AG04450 (cell line): ENCODE measurements at regions not wholly inside any gene's neighbourhood (a gene's known extent, or its start where the extent isn't known, plus 50 kb on each side); places are given as distances from the start of the nearest gene placed in this dataset.

Experiments
- CTCF ChIA-PET: fragments of 300-600, 350-600 bp; formaldehyde crosslinking; extraction: SDS; loops from one replicate; lab custom pipeline; 2022; ENCODE audit warnings: antibody characterized with exemption, inconsistent platforms; lab: Charles Lee
- POLR2A ChIA-PET: fragments of 350-600 bp; formaldehyde crosslinking; extraction: SDS; loops from one replicate; lab custom pipeline; 2021; ENCODE audit warnings: antibody characterized with exemption, inconsistent platforms; lab: Yijun Ruan, JAX
- DNase-seq: peaks from one replicate; pipeline ENCODE4 v3.0.0-alpha.2; 2011; ENCODE audit warnings: low read depth, low spot score
- H3K27ac ChIP-seq: one replicate; pipeline ENCODE4 v1.5.1; 2012; ENCODE audit warnings: low read depth, low read length, control low read depth
- H3K27me3 ChIP-seq: one replicate; pipeline ENCODE4 v1.6.0; 2012; ENCODE audit warnings: low read length; ENCODE audit not compliant: control insufficient read depth, insufficient read depth
- H3K4me3 ChIP-seq: 2 replicates; pipeline ENCODE4 v1.5.1; 2011; ENCODE audit warnings: mild to moderate bottlenecking, low read depth, low read length, control low read depth
- H3K9me3 ChIP-seq: 2 replicates; pipeline ENCODE4 v1.5.1; 2012; ENCODE audit warnings: low read length; ENCODE audit not compliant: control insufficient read depth, insufficient read depth
- TF ChIP-seq, protein P1 (sequence below): IDR thresholded peaks from 2 replicates; pipeline ENCODE4 v1.5.1; 2011; ENCODE audit warnings: low read depth, low read length, control low read depth, inconsistent platforms

DNA sequence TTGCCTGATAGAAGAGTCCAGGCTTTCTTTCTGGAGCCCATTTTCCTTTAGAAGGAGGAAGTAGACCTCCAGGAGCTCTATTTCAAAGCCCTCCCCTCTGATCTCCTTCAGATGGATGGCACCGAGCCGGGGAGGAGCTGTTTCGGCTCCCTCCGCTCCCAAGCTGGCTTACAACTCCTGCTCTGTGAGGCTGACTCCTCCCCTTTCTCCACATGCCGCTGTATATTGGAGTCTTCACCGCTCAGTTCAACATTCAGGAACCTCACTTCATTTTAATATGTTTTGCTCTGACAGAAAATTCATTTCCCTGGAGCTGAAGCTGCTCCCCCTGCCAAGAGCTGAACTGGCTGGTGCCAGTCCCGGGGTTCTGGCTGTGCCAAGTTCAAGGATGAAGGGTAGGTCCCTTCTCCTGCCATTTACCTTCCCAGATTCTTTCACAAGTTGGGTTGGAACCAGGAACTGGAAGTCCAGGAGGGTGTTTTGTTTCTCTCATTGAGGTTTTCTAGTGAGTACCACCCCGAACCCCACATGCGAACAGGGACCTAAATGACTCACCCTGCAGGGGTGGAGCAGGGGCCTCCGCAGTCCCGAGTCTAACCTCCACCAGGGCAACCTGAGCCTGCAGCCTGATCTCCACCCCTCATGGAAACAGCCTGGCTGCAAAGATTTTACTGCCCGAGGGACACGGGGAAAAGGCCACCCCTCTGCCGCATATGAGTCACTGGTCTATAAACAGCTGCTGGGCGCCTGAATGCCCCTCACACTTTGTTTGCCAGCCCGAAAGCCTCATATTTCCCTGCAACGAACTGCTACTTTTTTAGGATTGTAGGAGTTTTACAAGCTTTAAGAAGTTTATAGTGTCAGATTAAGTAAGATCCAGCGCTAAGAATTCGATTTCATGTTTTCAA is 68.6 kb upstream of the FOXA2 start:
- Histone ChIP-seq H3K4me3 (no peak overlapping the region), H3K27me3 (no peaks in the 10 kb centered on the region), H3K9me3 (no peaks in the 10 kb centered on the region; the same call in 1 of the 2 replicates), H3K27ac (no peak overlapping the region)
- ChIA-PET CTCF (no interaction called here), POLR2A (no interaction called here)
- TF ChIP-seq, protein P1, sequence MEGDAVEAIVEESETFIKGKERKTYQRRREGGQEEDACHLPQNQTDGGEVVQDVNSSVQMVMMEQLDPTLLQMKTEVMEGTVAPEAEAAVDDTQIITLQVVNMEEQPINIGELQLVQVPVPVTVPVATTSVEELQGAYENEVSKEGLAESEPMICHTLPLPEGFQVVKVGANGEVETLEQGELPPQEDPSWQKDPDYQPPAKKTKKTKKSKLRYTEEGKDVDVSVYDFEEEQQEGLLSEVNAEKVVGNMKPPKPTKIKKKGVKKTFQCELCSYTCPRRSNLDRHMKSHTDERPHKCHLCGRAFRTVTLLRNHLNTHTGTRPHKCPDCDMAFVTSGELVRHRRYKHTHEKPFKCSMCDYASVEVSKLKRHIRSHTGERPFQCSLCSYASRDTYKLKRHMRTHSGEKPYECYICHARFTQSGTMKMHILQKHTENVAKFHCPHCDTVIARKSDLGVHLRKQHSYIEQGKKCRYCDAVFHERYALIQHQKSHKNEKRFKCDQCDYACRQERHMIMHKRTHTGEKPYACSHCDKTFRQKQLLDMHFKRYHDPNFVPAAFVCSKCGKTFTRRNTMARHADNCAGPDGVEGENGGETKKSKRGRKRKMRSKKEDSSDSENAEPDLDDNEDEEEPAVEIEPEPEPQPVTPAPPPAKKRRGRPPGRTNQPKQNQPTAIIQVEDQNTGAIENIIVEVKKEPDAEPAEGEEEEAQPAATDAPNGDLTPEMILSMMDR = no peak
- DNase-seq = no peak

DNA sequence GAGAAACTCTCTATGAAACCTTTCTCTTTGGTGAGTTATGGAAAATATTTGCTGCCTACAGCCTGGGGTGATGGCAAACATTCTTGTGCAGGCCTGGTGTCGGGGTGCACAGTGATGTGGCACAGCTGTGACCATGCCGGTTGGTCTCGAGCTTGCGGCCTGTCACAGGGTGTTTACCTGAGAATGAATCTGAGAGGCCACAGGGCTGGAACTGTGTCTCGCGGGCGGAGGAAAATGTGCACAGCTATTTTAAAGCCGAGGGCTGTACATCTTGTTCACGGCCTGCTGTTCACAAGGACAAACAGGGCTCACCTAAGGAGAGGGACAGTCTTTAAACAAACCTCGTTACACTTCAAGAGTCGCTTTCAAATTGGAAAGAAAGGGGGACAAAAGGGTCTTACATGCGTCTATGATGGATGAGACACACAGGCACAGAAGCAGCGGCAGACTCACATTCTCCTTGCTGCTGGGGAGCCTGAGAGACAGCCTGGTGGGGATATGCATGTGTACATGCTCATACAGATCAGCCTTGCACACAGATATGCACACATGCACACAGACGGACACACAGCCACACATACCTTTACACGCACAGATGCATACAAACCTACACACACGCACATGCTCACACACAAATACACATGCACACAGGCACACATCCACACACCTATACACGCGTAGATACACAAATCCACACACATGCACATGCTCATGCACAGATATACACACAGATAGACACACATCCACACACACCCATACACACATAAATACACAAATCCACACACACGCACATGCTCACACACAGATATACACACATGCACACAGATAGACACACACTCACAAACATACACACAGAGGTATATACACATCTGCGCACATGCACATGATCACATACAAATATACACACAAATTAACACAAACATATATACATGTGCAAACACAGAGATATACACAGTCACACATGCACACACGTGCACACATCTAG is 69.6 kb upstream of the FOXA2 start:
- Histone ChIP-seq H3K9me3 (no peaks in the 10 kb centered on the region; the same call in 1 of the 2 replicates), H3K4me3 (no peak overlapping the region), H3K27ac (no peak overlapping the region), H3K27me3 (no peaks in the 10 kb centered on the region)
- no peak for DNase-seq
- TF ChIP-seq, protein P1 = no peak
- POLR2A ChIA-PET = no interaction called here
- CTCF ChIA-PET = no interaction called here

DNA sequence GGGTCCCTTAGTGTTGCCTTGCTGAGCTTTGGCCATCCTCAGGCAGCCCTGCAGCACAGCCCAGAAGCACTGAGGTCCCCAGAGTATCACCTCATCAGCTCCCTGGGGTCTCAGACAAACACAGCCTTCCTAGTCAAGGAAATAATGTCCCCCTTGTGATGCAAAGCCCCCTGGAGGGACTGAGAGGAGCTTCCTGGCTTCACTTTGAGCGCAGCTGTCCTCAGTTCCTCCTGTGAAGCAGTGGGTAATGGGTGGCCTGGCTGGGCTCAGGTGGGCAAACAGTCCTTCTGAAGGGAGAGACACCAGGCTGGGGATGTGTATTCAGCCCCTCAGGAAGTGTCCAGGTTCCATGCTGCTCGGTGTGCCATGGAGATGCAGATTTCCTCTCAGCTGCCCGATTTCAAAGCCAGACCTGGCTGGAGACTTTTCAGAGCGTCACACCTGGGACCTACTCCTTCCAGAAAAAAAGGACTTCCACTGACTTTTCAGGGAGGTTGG is 79.2 kb upstream of the FOXA2 start:
- Histone ChIP-seq H3K27ac (no peak overlapping the region), H3K27me3 (no peaks in the 10 kb centered on the region), H3K4me3 (no peak overlapping the region), H3K9me3 (no peaks in the 10 kb centered on the region)
- ChIA-PET POLR2A (no interaction called here), CTCF (no interaction called here)
- TF ChIP-seq, protein P1 = no peak
- no peak for DNase-seq

GRCh38 chr20:22667198-22667597 is 82.8 kb upstream of the FOXA2 start:
- Histone ChIP-seq H3K27ac (no peak overlapping the region), H3K9me3 (no peaks in the 10 kb centered on the region), H3K27me3 (no peaks in the 10 kb centered on the region), H3K4me3 (no peak overlapping the region)
- ChIA-PET CTCF (no interaction called here), POLR2A (no interaction called here)
- TF ChIP-seq, protein P1 = no peak
- DNase-seq = no peak
